ENCODE measurements at regions not wholly inside any gene's neighbourhood (a gene's known extent, or its start where the extent isn't known, plus 50 kb on each side); places are given as distances from the start of the nearest gene placed in this dataset.

- Histone ChIP-seq H4K20me1 (ENCODE audit: insufficient read depth, low read length) (no peaks in the 10 kb centered on the region), H3K23ac (ENCODE audit: low read depth, low read length) (no peak overlapping the region), H3K9me1 (ENCODE audit: insufficient read depth, low read length) (no peaks in the 10 kb centered on the region), H3K56ac (ENCODE audit: extremely low read depth, insufficient read depth, low read length) (no peak overlapping the region), H3K27ac (ENCODE audit: insufficient read depth, low read length) (no peak overlapping the region), H2BK15ac (ENCODE audit: low read depth, low read length) (no peak overlapping the region), H4K91ac (ENCODE audit: insufficient read depth, low read depth, low read length) (no peak overlapping the region), H2BK5ac (ENCODE audit: low read depth, low read length, poor library complexity, severe bottlenecking) (no peak overlapping the region), H4K8ac (ENCODE audit: low read depth in 2 of 2, low read length in 2 of 2) (no peak overlapping the region), H3K4me2 (ENCODE audit: low read depth, low read length) (no peak overlapping the region), H3K9me3 (ENCODE audit: control insufficient read depth, insufficient read depth, low read length) (no peaks in the 10 kb centered on the region), H3K4ac (ENCODE audit: low read depth, low read length) (no peak overlapping the region), H4K5ac (ENCODE audit: low read depth, low read length) (no peak overlapping the region), H3K36me3 (ENCODE audit: control insufficient read depth, insufficient read depth, low read length) (no peaks in the 10 kb centered on the region), H3K14ac (replicated peaks; ENCODE audit: low read depth, low read length) (no peak overlapping the region), H2AK5ac (ENCODE audit: low read depth, low read length) (no peak overlapping the region), H2BK120ac (ENCODE audit: low read depth, low read length) (no peak overlapping the region), H3K18ac (ENCODE audit: low read depth, low read length) (no peak overlapping the region), H3K9ac (ENCODE audit: low read depth, low read length) (no peak overlapping the region), H2BK20ac (ENCODE audit: low read depth, low read length) (no peak overlapping the region), H3K27me3 (ENCODE audit: control insufficient read depth, insufficient read depth, low read length) (no peaks in the 10 kb centered on the region), H3K79me1 (ENCODE audit: low read depth in 1 of 2, low read length in 2 of 2) (no peaks in the 10 kb centered on the region), H2AK9ac (replicated peaks; ENCODE audit: low read depth, low read length, poor library complexity) (peak overlapping the region; percentile 57), H3K4me3 (ENCODE audit: insufficient read depth, low read depth, low read length) (no peak overlapping the region), H3K4me1 (ENCODE audit: control insufficient read depth, insufficient read depth, low read length) (no peaks in the 10 kb centered on the region), H2AFZ (replicated peaks; ENCODE audit: low read length, poor library complexity) (no peak overlapping the region)
- no CpG with 5 or more reads among the region's 2 CpGs for WGBS, 2 experiments (ENCODE audit: extremely low coverage in 2 of 2, insufficient read length in 1 of 2)
- no TSS peak for BruUV-seq (replicated peaks)
- intact Hi-C loops (cut with micrococcal nuclease), result no loop called here
- no peak for DNase-seq
- ChIA-PET POLR2A (ENCODE audit: unreplicated experiment) (no interaction called here), CTCF (no interaction called here)
- dilution Hi-C loops (cut with HindIII; ENCODE audit: low sequenced_read_pairs, unreplicated experiment), result no loop called here
- TF ChIP-seq CEBPB (IDR thresholded peaks at IDR 0.05; ENCODE audit: low read depth, low read length) (no peak), USF2 (IDR thresholded peaks at IDR 0.05; ENCODE audit: low read depth, low read length) (no peak), RFX5 (IDR thresholded peaks at IDR 0.05; ENCODE audit: low read depth, low read length) (no peak), MXI1 (IDR thresholded peaks at IDR 0.05; ENCODE audit: borderline replicate concordance, low read depth, low read length) (no peak)
- ATAC-seq (ENCODE audit: low read depth), result no peak
- in situ Hi-C loops (cut with MboI; ENCODE audit: low sequenced_read_pairs), result no loop called here
These were observed 151.8 kb upstream of the DHRS4 start for GRCh38 chr14:23801766-23802165.

All from IMR-90 (cell line).